MM.1S (cell line): ENCODE measurements at regions not wholly inside any gene's neighbourhood (a gene's known extent, or its start where the extent isn't known, plus 50 kb on each side); places are given as distances from the start of the nearest gene placed in this dataset.

Experiments used
- DNase-seq: peaks from one replicate; pipeline ENCODE4 v3.0.0-alpha.2; 2015
- H2AFZ ChIP-seq: fragments of 300-600 bp; sonication (generic); 2 replicates; pipeline ENCODE4 v1.6.0; 2016; ENCODE audit warnings: antibody characterized with exemption, low read length
- H3F3A ChIP-seq: fragments of 300-600 bp; sonication (generic); 2 replicates; pipeline ENCODE4 v1.6.1; 2016; ENCODE audit warnings: mild to moderate bottlenecking, antibody characterized with exemption, low read length, moderate library complexity, mixed read lengths; ENCODE audit not compliant: insufficient read depth
- H3K27ac ChIP-seq: fragments of 300-600 bp; sonication (generic); 2 replicates; pipeline ENCODE4 v1.5.1; 2016; ENCODE audit warnings: mild to moderate bottlenecking, low read length
- H3K27me3 ChIP-seq: fragments of 300-600 bp; sonication (generic); replicated peaks from 2 replicates; pipeline ENCODE4 v1.6.0; 2016; ENCODE audit warnings: low read length; ENCODE audit not compliant: insufficient read depth
- H3K36me3 ChIP-seq: fragments of 300-600 bp; sonication (generic); replicated peaks from 2 replicates; pipeline ENCODE4 v1.6.1; 2016; ENCODE audit warnings: mild to moderate bottlenecking, low read length, mixed read lengths; ENCODE audit not compliant: insufficient read depth
- H3K4me1 ChIP-seq: fragments of 300-600 bp; sonication (generic); 2 replicates; pipeline ENCODE4 v1.6.1; 2016; ENCODE audit warnings: low read length, mixed read lengths
- H3K4me2 ChIP-seq: fragments of 300-600 bp; sonication (generic); 2 replicates; pipeline ENCODE4 v1.6.0; 2016; ENCODE audit warnings: low read depth, low read length
- H3K4me3 ChIP-seq: fragments of 300-600 bp; sonication (generic); 2 replicates; pipeline ENCODE4 v1.5.1; 2016; ENCODE audit warnings: low read length, mixed read lengths
- H3K79me2 ChIP-seq: fragments of 300-600 bp; sonication (generic); 2 replicates; pipeline ENCODE4 v1.6.1; 2016; ENCODE audit warnings: mixed run types, low read length, mixed read lengths
- H3K9ac ChIP-seq: fragments of 300-600 bp; sonication (generic); 2 replicates; pipeline ENCODE4 v1.6.1; 2016; ENCODE audit warnings: low read length, mixed read lengths
- H3K9me2 ChIP-seq: fragments of 300-600 bp; sonication (generic); replicated peaks from 2 replicates; pipeline ENCODE4 v1.6.1; 2016; ENCODE audit warnings: mild to moderate bottlenecking, low read length, mixed read lengths; ENCODE audit not compliant: insufficient read depth
- H3K9me3 ChIP-seq: fragments of 300-600 bp; sonication (generic); replicated peaks from 2 replicates; pipeline ENCODE4 v1.6.1; 2016; ENCODE audit warnings: mild to moderate bottlenecking, low read length, mixed read lengths; ENCODE audit not compliant: insufficient read depth
- H4K20me1 ChIP-seq: fragments of 300-600 bp; sonication (generic); 2 replicates; pipeline ENCODE4 v1.6.1; 2016; ENCODE audit warnings: mild to moderate bottlenecking, low read length, moderate library complexity, mixed read lengths; ENCODE audit not compliant: insufficient read depth
- CTCF ChIP-seq: fragments of 300-600 bp; sonication (generic); IDR thresholded peaks from 2 replicates; pipeline ENCODE4 v1.5.1; 2016; ENCODE audit warnings: antibody characterized with exemption, low read length, mixed read lengths
- EZH2 ChIP-seq: fragments of 300-600 bp; sonication (generic); optimal IDR thresholded peaks from 2 replicates; pipeline ENCODE3; 2017; ENCODE audit warnings: low read depth, mild to moderate bottlenecking, antibody characterized with exemption, low read length, mixed read lengths
- EZH2phosphoT487 ChIP-seq: fragments of 300-600 bp; sonication (generic); IDR thresholded peaks from 2 replicates; pipeline ENCODE4 v1.6.1; 2018; ENCODE audit warnings: antibody characterized with exemption, low read length

- H3K9me3 ChIP-seq: no peaks in the 10 kb centered on the region
- H3K79me2 ChIP-seq: no peaks in the 10 kb centered on the region
- H2AFZ ChIP-seq: no peak overlapping the region
- no peaks in the 10 kb centered on the region for H3K27me3 ChIP-seq
- TF ChIP-seq CTCF: no peak
- H3K9ac ChIP-seq: no peak overlapping the region
- H3K4me1 ChIP-seq: no peaks in the 10 kb centered on the region
- H3K4me2 ChIP-seq: no peak overlapping the region
- peaks cover 2% of the 10 kb centered on the region; the same call in 1 of the 2 replicates for H3F3A ChIP-seq
- DNase-seq: no peak
- no peaks in the 10 kb centered on the region for H3K36me3 ChIP-seq
- no peak overlapping the region for H3K27ac ChIP-seq
- H4K20me1 ChIP-seq: no peaks in the 10 kb centered on the region
- H3K4me3 ChIP-seq: no peak overlapping the region
- no peaks in the 10 kb centered on the region for H3K9me2 ChIP-seq
Measured at GRCh38 chr2:107235491-107236254, 349.7 kb upstream of the ST6GAL2 start.

GRCh38 chr2:107242811-107243210, 356.8 kb upstream of the ST6GAL2 start:
- Histone ChIP-seq H3K79me2 (no peaks in the 10 kb centered on the region), H3K36me3 (no peaks in the 10 kb centered on the region), H4K20me1 (no peaks in the 10 kb centered on the region), H3K9ac (no peak overlapping the region; the same call in 1 of the 2 replicates), H3K4me1 (peaks cover 23% of the 10 kb centered on the region), H3K9me2 (no peaks in the 10 kb centered on the region), H3F3A (peaks cover 11% of the 10 kb centered on the region), H2AFZ (peak overlapping the region; percentile 59), H3K27me3 (no peaks in the 10 kb centered on the region), H3K4me3 (no peak overlapping the region), H3K4me2 (peak overlapping the region; percentile 56), H3K9me3 (no peaks in the 10 kb centered on the region), H3K27ac (peak overlapping the region; percentile 57; the same call in 1 of the 2 replicates)
- peak; percentile 81 for DNase-seq
- TF ChIP-seq CTCF (no peak), EZH2 (no peak), EZH2phosphoT487 (no peak)

GRCh38 chr2:107248932-107249331, 363.0 kb upstream of the ST6GAL2 start:
- no peaks in the 10 kb centered on the region for H3K9me2 ChIP-seq
- no peak overlapping the region for H3K4me3 ChIP-seq
- no peaks in the 10 kb centered on the region for H3K79me2 ChIP-seq
- no peaks in the 10 kb centered on the region for H3F3A ChIP-seq
- no peaks in the 10 kb centered on the region for H3K9me3 ChIP-seq
- H3K4me2 ChIP-seq: no peak overlapping the region
- H3K9ac ChIP-seq: no peak overlapping the region
- no peaks in the 10 kb centered on the region for H3K36me3 ChIP-seq
- peaks cover 12% of the 10 kb centered on the region for H3K4me1 ChIP-seq
- DNase-seq: no peak
- no peak overlapping the region for H2AFZ ChIP-seq
- H3K27me3 ChIP-seq: no peaks in the 10 kb centered on the region
- H4K20me1 ChIP-seq: no peaks in the 10 kb centered on the region
- H3K27ac ChIP-seq: no peak overlapping the region
- TF ChIP-seq EZH2: no peak
- no peak for TF ChIP-seq EZH2phosphoT487
- TF ChIP-seq CTCF: no peak
